Jurkat, Clone E6-1 (cell line): ENCODE measurements at regions not wholly inside any gene's neighbourhood (a gene's known extent, or its start where the extent isn't known, plus 50 kb on each side); places are given as distances from the start of the nearest gene placed in this dataset.
"Not testable (repeated sequence)": the region's sequence is repeated elsewhere in the genome, so short reads cannot be mapped to it uniquely, and the experiment has no call there.

Experiments used
- DNase-seq: peaks from one replicate; pipeline ENCODE4 v3.0.0-alpha.2; 2011; ENCODE audit warnings: low read depth, low spot score
- H3K4me3 ChIP-seq: 2 replicates; pipeline ENCODE4 v1.5.1; 2011; ENCODE audit warnings: mild to moderate bottlenecking, low read length, control low read depth, moderate library complexity

GRCh38 chr2:238720232-238720672 lies 127.6 kb upstream of the TWIST2 start:
- peak; percentile 48 for DNase-seq

GRCh38 chr2:238722181-238722580 lies 125.7 kb upstream of the TWIST2 start:
- no peak for DNase-seq
- no peak overlapping the region for H3K4me3 ChIP-seq

More at GRCh38 chr2:238720232-238720672, 127.6 kb upstream of the TWIST2 start:
- H3K4me3 ChIP-seq, result no peak overlapping the region

GRCh38 chr2:238722883-238723282 lies 125.0 kb upstream of the TWIST2 start:
- no peak for DNase-seq
- H3K4me3 ChIP-seq, result no peak overlapping the region

- H3K4me3 ChIP-seq, result not testable (repeated sequence)
Observed at GRCh38 chr2:238723740-238724320, 124.1 kb upstream of the TWIST2 start.

GRCh38 chr2:238724728-238725127 lies 123.2 kb upstream of the TWIST2 start:
- no peak overlapping the region for H3K4me3 ChIP-seq
- no peak for DNase-seq

More at GRCh38 chr2:238723740-238724320, 124.1 kb upstream of the TWIST2 start:
- not testable (repeated sequence) for DNase-seq

- H3K4me3 ChIP-seq, result no peak overlapping the region
- DNase-seq, result no peak
Observed at GRCh38 chr2:238725298-238725697, 122.6 kb upstream of the TWIST2 start.

GRCh38 chr2:238726670-238727584 lies 121.0 kb upstream of the TWIST2 start:
- DNase-seq, result no peak
- H3K4me3 ChIP-seq, result no peak overlapping the region

GRCh38 chr2:238727585-238728329 lies 120.1 kb upstream of the TWIST2 start:
- H3K4me3 ChIP-seq, result no peak overlapping the region
- DNase-seq, result no peak

GRCh38 chr2:238728330-238729260 lies 119.3 kb upstream of the TWIST2 start:
- no peak overlapping the region for H3K4me3 ChIP-seq
- no peak for DNase-seq

- no peak for DNase-seq
- no peak overlapping the region for H3K4me3 ChIP-seq
Observed at GRCh38 chr2:238729261-238729935, 118.5 kb upstream of the TWIST2 start.

GRCh38 chr2:238730001-238730669 lies 117.8 kb upstream of the TWIST2 start:
- no peak for DNase-seq
- no peak overlapping the region for H3K4me3 ChIP-seq

- DNase-seq, result no peak
- H3K4me3 ChIP-seq, result no peak overlapping the region
Observed at GRCh38 chr2:238730881-238731280, 117.0 kb upstream of the TWIST2 start.

GRCh38 chr2:238731961-238732360 lies 115.9 kb upstream of the TWIST2 start:
- no peak overlapping the region for H3K4me3 ChIP-seq
- DNase-seq, result no peak

- DNase-seq, result no peak
- no peak overlapping the region for H3K4me3 ChIP-seq
Observed at GRCh38 chr2:238738917-238739316, 109.0 kb upstream of the TWIST2 start.

GRCh38 chr2:238739668-238740067 lies 108.2 kb upstream of the TWIST2 start:
- no peak overlapping the region for H3K4me3 ChIP-seq
- DNase-seq, result no peak

- no peak for DNase-seq
- no peak overlapping the region for H3K4me3 ChIP-seq
Observed at GRCh38 chr2:238741277-238741676, 106.6 kb upstream of the TWIST2 start.

- no peak overlapping the region for H3K4me3 ChIP-seq
- DNase-seq, result no peak
Observed at GRCh38 chr2:238742066-238742465, 105.8 kb upstream of the TWIST2 start.

- DNase-seq, result no peak
- no peak overlapping the region for H3K4me3 ChIP-seq
Observed at GRCh38 chr2:238742664-238743063, 105.2 kb upstream of the TWIST2 start.
